ENCODE measurements at regions not wholly inside any gene's neighbourhood (a gene's known extent, or its start where the extent isn't known, plus 50 kb on each side); places are given as distances from the start of the nearest gene placed in this dataset.

DNA sequence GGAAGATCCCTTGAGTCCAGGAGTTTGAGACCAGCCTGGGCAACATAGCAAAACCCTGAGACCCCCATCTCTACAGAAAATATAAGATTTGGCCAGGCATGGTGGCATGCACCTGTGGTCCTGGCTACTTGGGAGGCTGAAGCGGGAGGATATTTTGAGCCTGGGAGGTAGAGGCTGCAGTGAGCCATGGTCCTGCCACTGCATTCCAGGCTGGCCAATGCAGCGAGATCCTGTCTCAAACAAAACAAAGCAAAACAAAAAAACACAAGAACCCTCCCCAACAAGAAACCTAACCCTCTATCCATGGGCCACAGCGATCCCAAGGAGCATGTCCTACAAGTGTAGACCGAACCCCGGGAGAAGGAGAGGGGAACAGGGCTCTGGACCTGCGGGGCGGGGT is 133.3 kb downstream of the MGAT5B start:
- Histone ChIP-seq H3K9me3 (ENCODE audit: insufficient read depth, low read depth, low read length) (no peaks in the 10 kb centered on the region), H3K36me3 (ENCODE audit: insufficient read depth, low read length) (no peaks in the 10 kb centered on the region), H3K4me3 (ENCODE audit: low read length) (no peak overlapping the region), H3K27ac (ENCODE audit: low read depth, low read length) (no peak overlapping the region), H3K9ac (ENCODE audit: low read depth, low read length) (no peak overlapping the region), H3K4me1 (ENCODE audit: insufficient read depth, low read length) (peaks cover 25% of the 10 kb centered on the region), H3K27me3 (ENCODE audit: insufficient read depth, low read length) (no peaks in the 10 kb centered on the region)
- 93% methylated on average over 6 of the region's 7 CpGs for WGBS

DNA sequence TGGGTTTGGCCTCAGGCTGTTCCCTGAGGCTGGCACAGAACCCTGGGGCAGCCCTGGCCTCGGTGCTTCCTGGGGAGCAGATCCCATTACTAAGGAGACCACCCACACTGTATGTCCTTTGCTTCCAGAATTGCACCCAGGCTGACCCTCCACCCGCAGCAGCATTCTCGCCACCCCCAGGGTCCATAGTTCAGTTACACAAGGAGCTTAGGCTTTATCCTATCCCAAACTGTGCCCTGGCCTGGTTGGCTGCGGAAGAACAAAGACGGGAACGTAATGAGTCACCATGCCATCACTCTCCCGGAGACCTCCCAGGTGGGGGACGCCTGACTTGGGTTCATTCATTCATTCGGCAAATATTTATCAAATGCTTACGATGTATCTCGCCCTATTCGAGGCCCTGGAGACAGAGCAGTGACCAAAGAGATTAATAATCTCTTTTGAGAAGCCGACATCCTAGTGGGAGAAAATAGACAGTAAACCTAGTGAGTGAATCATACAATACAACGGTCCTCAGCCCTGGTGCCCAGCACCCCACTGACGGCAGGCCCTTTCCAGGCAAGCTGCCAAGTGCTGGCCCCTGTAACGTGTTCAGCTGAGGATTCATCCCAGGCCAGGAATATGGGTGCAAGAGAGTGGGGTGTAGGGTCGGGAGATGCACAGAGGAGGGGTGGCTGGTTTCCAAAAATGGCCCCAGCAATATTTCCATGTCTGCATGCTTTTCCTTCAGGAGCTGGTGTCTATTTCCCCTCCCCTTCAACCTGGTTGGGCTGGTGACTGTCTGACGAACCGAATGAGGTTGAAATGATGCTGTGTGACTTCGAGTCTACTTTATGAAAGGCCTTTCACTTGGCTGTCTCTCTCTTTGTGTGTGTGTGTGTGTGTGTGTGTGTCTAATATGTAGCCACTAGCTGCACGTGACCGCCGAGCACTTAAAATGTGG is 134.2 kb downstream of the MGAT5B start:
- Histone ChIP-seq H3K9me3 (ENCODE audit: insufficient read depth, low read depth, low read length) (no peaks in the 10 kb centered on the region), H3K36me3 (ENCODE audit: insufficient read depth, low read length) (no peaks in the 10 kb centered on the region), H3K27ac (ENCODE audit: low read depth, low read length) (peak overlapping the region; percentile 13; the same call in 1 of the 2 replicates), H3K27me3 (ENCODE audit: insufficient read depth, low read length) (no peaks in the 10 kb centered on the region), H3K4me1 (ENCODE audit: insufficient read depth, low read length) (peaks cover 16% of the 10 kb centered on the region), H3K9ac (ENCODE audit: low read depth, low read length) (no peak overlapping the region), H3K4me3 (ENCODE audit: low read length) (no peak overlapping the region)
- 57% methylated on average over 23 of the region's 23 CpGs for WGBS

GRCh38 chr17:77003699-77004098 is 135.5 kb downstream of the MGAT5B start:
- WGBS = 92% methylated on average over 2 of the region's 2 CpGs
- Histone ChIP-seq H3K36me3 (ENCODE audit: insufficient read depth, low read length) (no peaks in the 10 kb centered on the region), H3K9ac (ENCODE audit: low read depth, low read length) (no peak overlapping the region), H3K27me3 (ENCODE audit: insufficient read depth, low read length) (no peaks in the 10 kb centered on the region), H3K27ac (ENCODE audit: low read depth, low read length) (no peak overlapping the region), H3K4me1 (ENCODE audit: insufficient read depth, low read length) (peaks cover 10% of the 10 kb centered on the region; the same call in 1 of the 2 replicates), H3K4me3 (ENCODE audit: low read length) (no peak overlapping the region), H3K9me3 (ENCODE audit: insufficient read depth, low read depth, low read length) (no peaks in the 10 kb centered on the region)

- no peak overlapping the region for H3K27ac ChIP-seq (ENCODE audit: low read depth, low read length)
- 90% methylated on average over 20 of the region's 20 CpGs for WGBS
- H3K9ac ChIP-seq (ENCODE audit: low read depth, low read length) = no peak overlapping the region
- H3K4me1 ChIP-seq (ENCODE audit: insufficient read depth, low read length) = peaks cover 6% of the 10 kb centered on the region; the same call in 1 of the 2 replicates
- no peaks in the 10 kb centered on the region for H3K27me3 ChIP-seq (ENCODE audit: insufficient read depth, low read length)
- H3K9me3 ChIP-seq (ENCODE audit: insufficient read depth, low read depth, low read length) = peaks cover 6% of the 10 kb centered on the region; the same call in 1 of the 2 replicates
- H3K36me3 ChIP-seq (ENCODE audit: insufficient read depth, low read length) = no peaks in the 10 kb centered on the region
- no peak overlapping the region for H3K4me3 ChIP-seq (ENCODE audit: low read length)
Observed at GRCh38 chr17:77006971-77007649, 133.7 kb upstream of the SEC14L1 start.

DNA sequence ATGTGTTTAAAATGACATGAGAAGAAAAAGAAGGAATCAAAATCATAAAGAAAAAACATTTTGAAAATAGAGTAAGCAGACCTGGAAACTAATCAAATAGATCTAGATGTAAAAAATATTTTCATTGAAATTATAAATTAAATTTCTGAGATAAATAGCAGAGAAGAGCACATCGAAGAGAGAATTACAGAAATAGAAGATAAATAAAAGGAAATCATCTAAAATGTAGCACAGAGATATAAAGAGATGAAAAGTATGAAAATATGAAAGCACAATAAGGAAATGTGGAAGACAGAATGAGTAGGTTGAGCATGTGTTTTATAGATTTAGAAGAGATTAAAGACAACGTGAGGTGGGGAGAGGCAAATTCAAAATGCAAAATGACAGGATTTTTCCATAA is 130.9 kb upstream of the SEC14L1 start:
- Histone ChIP-seq H3K9me3 (ENCODE audit: insufficient read depth, low read depth, low read length) (peaks cover 6% of the 10 kb centered on the region; the same call in 1 of the 2 replicates), H3K36me3 (ENCODE audit: insufficient read depth, low read length) (no peaks in the 10 kb centered on the region)
- WGBS = 88% methylated on average over 2 of the region's 2 CpGs

GRCh38 chr17:77010667-77011066 is 130.1 kb upstream of the SEC14L1 start:
- Histone ChIP-seq H3K27ac (ENCODE audit: low read depth, low read length) (no peak overlapping the region), H3K36me3 (ENCODE audit: insufficient read depth, low read length) (no peaks in the 10 kb centered on the region), H3K27me3 (ENCODE audit: insufficient read depth, low read length) (no peaks in the 10 kb centered on the region), H3K4me1 (ENCODE audit: insufficient read depth, low read length) (peaks cover 3% of the 10 kb centered on the region; the same call in 1 of the 2 replicates), H3K4me3 (ENCODE audit: low read length) (no peak overlapping the region), H3K9ac (ENCODE audit: low read depth, low read length) (no peak overlapping the region), H3K9me3 (ENCODE audit: insufficient read depth, low read depth, low read length) (peaks cover 6% of the 10 kb centered on the region; the same call in 1 of the 2 replicates)

More for the DNA sequence above, 130.9 kb upstream of the SEC14L1 start:
- Histone ChIP-seq H3K9ac (ENCODE audit: low read depth, low read length) (no peak overlapping the region), H3K4me1 (ENCODE audit: insufficient read depth, low read length) (peaks cover 3% of the 10 kb centered on the region; the same call in 1 of the 2 replicates), H3K4me3 (ENCODE audit: low read length) (no peak overlapping the region), H3K27me3 (ENCODE audit: insufficient read depth, low read length) (no peaks in the 10 kb centered on the region), H3K27ac (ENCODE audit: low read depth, low read length) (no peak overlapping the region)

DNA sequence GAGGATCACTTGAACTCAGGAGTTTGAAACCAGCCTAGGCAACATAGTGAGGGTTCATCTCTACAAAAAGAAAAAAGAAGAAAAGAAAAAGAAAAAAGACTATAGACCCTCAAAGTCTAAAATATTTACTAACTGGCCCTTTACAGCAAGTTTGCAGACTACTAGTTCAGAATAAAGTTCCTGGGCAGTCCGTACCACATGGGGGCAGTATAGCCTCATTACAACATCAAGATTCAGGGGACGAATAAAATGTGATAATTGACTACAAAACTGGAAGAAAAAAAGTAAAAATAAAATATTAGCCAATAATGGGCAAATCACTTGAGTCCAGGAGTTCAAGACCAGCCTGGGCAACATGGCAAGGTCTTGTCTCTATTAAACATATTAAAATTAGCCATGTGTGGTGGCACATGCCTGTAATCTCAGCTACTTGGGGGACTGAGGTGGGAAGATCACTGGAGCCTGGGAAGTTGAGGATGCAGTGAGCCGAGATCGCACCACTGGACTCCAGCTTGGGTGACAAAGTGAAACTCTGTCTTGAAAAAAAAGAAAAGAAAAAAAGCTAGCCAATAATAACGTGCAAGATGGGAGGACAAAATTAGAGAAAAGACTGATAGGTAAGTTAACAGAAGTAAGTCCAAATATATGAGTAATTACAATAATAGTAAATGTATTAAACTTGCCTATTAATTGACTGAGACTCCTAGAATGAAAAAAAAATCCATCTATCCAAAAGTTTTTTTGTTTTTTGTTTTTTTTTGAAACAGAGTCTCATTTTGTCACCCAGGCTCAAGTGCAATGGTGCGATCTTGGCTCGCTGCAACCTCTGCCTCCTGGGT is 129.4 kb upstream of the SEC14L1 start:
- H3K27me3 ChIP-seq (ENCODE audit: insufficient read depth, low read length) = no peaks in the 10 kb centered on the region
- no peak overlapping the region for H3K4me3 ChIP-seq (ENCODE audit: low read length)
- H3K9me3 ChIP-seq (ENCODE audit: insufficient read depth, low read depth, low read length) = peaks cover 6% of the 10 kb centered on the region; the same call in 1 of the 2 replicates
- no peak overlapping the region for H3K9ac ChIP-seq (ENCODE audit: low read depth, low read length)
- 72% methylated on average over 6 of the region's 7 CpGs for WGBS
- no peaks in the 10 kb centered on the region for H3K36me3 ChIP-seq (ENCODE audit: insufficient read depth, low read length)
- no peak overlapping the region for H3K27ac ChIP-seq (ENCODE audit: low read depth, low read length)
- no peaks in the 10 kb centered on the region for H3K4me1 ChIP-seq (ENCODE audit: insufficient read depth, low read length)

DNA sequence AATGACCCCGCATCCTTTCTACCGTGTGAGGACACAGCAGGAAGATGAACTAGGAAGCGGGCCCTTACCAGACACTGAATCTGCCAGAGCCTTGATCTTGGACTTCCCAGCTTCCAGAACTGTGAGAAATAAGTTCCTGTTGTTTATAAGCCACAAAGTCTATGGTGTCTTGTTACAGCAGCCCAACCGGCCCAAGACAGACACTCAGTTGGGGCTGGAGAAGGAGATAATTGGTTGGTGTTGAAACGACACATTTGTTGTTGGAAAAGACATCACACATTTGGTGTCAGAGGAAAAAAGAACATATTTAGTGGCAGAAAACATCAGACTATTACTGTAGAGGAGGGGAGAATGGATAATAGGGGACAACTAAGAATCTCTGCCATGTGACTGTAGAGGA is 122.3 kb upstream of the SEC14L1 start:
- Histone ChIP-seq H3K9ac (ENCODE audit: low read depth, low read length) (no peak overlapping the region), H3K9me3 (ENCODE audit: insufficient read depth, low read depth, low read length) (0 out of 2 replicates have a peak, but pooled peaks cover 2% of the 10 kb centered on the region), H3K4me1 (ENCODE audit: insufficient read depth, low read length) (no peaks in the 10 kb centered on the region), H3K27ac (ENCODE audit: low read depth, low read length) (no peak overlapping the region), H3K4me3 (ENCODE audit: low read length) (no peak overlapping the region), H3K36me3 (ENCODE audit: insufficient read depth, low read length) (no peaks in the 10 kb centered on the region), H3K27me3 (ENCODE audit: insufficient read depth, low read length) (no peaks in the 10 kb centered on the region)
- 82% methylated on average over 5 of the region's 5 CpGs for WGBS

DNA sequence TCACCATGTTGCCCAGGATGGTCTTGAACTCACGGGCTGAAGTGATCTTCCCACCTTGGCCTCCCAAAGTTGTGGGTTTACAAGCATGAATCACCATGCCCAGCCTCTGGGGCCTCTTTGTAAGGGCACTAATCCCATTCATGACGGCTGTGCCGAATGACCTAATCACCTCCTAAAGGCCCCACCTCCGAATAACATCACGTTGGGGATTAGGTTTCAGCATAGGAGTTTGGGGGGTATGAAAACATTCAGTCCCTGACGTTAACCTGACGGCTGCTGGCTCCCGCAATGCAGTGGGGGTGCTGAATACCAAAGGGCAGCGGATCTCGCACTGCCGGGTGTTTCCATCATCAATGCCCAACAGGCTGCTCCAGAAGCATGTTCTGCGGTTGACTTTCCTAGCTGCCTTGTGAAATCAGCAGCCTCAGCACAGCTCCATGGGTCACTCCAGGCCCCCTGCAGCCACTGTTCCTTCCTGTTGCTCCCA is 120.8 kb upstream of the SEC14L1 start:
- Histone ChIP-seq H3K9ac (ENCODE audit: low read depth, low read length) (no peak overlapping the region), H3K27ac (ENCODE audit: low read depth, low read length) (peak overlapping the region; percentile 55; the same call in 1 of the 2 replicates), H3K27me3 (ENCODE audit: insufficient read depth, low read length) (no peaks in the 10 kb centered on the region), H3K4me1 (ENCODE audit: insufficient read depth, low read length) (no peaks in the 10 kb centered on the region), H3K4me3 (ENCODE audit: low read length) (no peak overlapping the region), H3K9me3 (ENCODE audit: insufficient read depth, low read depth, low read length) (0 out of 2 replicates have a peak, but pooled peaks cover 2% of the 10 kb centered on the region), H3K36me3 (ENCODE audit: insufficient read depth, low read length) (no peaks in the 10 kb centered on the region)
- 56% methylated on average over 12 of the region's 12 CpGs for WGBS

GRCh38 chr17:77020973-77021372 is 119.8 kb upstream of the SEC14L1 start:
- no peak overlapping the region for H3K4me3 ChIP-seq (ENCODE audit: low read length)
- H3K9ac ChIP-seq (ENCODE audit: low read depth, low read length) = no peak overlapping the region
- H3K36me3 ChIP-seq (ENCODE audit: insufficient read depth, low read length) = no peaks in the 10 kb centered on the region
- 100% methylated on average over 1 of the region's 1 CpG for WGBS
- H3K27ac ChIP-seq (ENCODE audit: low read depth, low read length) = no peak overlapping the region
- 0 out of 2 replicates have a peak, but pooled peaks cover 2% of the 10 kb centered on the region for H3K9me3 ChIP-seq (ENCODE audit: insufficient read depth, low read depth, low read length)
- no peaks in the 10 kb centered on the region for H3K27me3 ChIP-seq (ENCODE audit: insufficient read depth, low read length)
- no peaks in the 10 kb centered on the region for H3K4me1 ChIP-seq (ENCODE audit: insufficient read depth, low read length)
